ENCODE measurements at regions not wholly inside any gene's neighbourhood (a gene's known extent, or its start where the extent isn't known, plus 50 kb on each side); places are given as distances from the start of the nearest gene placed in this dataset.

GRCh38 chr3:107184375-107184774 is 192.9 kb upstream of the CCDC54 start:
- Histone ChIP-seq H3K27ac (ENCODE audit: low read length) (no peak overlapping the region), H3K36me3 (replicated peaks; ENCODE audit: low read depth, low read length) (no peaks in the 10 kb centered on the region), H3K9me3 (ENCODE audit: insufficient read depth, low read length) (no peaks in the 10 kb centered on the region), H2AFZ (ENCODE audit: low read depth, low read length) (no peak overlapping the region), H3K4me3 (ENCODE audit: low read length) (no peak overlapping the region), H3K9ac (ENCODE audit: low read length) (no peak overlapping the region), H3K4me2 (ENCODE audit: low read length) (no peak overlapping the region), H3K4me1 (ENCODE audit: low read length) (peaks cover 7% of the 10 kb centered on the region), H4K20me1 (ENCODE audit: insufficient read depth, low read length) (no peaks in the 10 kb centered on the region), H3K79me2 (ENCODE audit: low read length) (no peaks in the 10 kb centered on the region), H3K27me3 (ENCODE audit: low read depth, low read length) (no peaks in the 10 kb centered on the region)
- no peak for TF ChIP-seq EZH2phosphoT487 (IDR thresholded peaks at IDR 0.05; ENCODE audit: low read depth)
- TF ChIP-seq, protein P1, sequence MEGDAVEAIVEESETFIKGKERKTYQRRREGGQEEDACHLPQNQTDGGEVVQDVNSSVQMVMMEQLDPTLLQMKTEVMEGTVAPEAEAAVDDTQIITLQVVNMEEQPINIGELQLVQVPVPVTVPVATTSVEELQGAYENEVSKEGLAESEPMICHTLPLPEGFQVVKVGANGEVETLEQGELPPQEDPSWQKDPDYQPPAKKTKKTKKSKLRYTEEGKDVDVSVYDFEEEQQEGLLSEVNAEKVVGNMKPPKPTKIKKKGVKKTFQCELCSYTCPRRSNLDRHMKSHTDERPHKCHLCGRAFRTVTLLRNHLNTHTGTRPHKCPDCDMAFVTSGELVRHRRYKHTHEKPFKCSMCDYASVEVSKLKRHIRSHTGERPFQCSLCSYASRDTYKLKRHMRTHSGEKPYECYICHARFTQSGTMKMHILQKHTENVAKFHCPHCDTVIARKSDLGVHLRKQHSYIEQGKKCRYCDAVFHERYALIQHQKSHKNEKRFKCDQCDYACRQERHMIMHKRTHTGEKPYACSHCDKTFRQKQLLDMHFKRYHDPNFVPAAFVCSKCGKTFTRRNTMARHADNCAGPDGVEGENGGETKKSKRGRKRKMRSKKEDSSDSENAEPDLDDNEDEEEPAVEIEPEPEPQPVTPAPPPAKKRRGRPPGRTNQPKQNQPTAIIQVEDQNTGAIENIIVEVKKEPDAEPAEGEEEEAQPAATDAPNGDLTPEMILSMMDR (IDR thresholded peaks at IDR 0.05; ENCODE audit: low read depth, low read length): no peak

DNA sequence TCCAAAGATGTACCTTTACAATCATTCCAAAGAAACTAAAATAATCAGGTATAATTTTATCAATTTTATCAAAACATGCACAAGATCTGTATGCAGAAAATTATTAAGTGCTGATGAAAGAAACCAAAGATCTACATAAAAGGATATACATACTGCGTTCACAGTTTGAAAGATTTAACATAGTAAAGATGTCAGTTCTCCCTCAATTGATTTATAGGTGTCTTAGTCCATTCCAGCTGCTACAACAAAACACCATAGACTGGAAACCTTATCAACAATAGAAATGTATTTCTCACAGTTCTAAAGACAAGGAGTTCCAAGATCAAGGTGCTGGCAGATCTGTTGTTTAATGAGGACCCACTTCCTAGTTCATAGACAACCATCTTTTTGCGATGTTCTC is 189.0 kb upstream of the CCDC54 start:
- TF ChIP-seq EZH2phosphoT487 (IDR thresholded peaks at IDR 0.05; ENCODE audit: low read depth): no peak
- TF ChIP-seq, protein P1 (IDR thresholded peaks at IDR 0.05; ENCODE audit: low read depth, low read length): no peak

GRCh38 chr3:107189158-107189791 is 188.0 kb upstream of the CCDC54 start:
- Histone ChIP-seq H3K4me2 (ENCODE audit: low read length) (no peak overlapping the region), H3K79me2 (ENCODE audit: low read length) (no peaks in the 10 kb centered on the region), H3K27me3 (ENCODE audit: low read depth, low read length) (no peaks in the 10 kb centered on the region), H3K9ac (ENCODE audit: low read length) (no peak overlapping the region), H2AFZ (ENCODE audit: low read depth, low read length) (no peak overlapping the region), H3K36me3 (replicated peaks; ENCODE audit: low read depth, low read length) (no peaks in the 10 kb centered on the region), H4K20me1 (ENCODE audit: insufficient read depth, low read length) (no peaks in the 10 kb centered on the region), H3K9me3 (ENCODE audit: insufficient read depth, low read length) (no peaks in the 10 kb centered on the region), H3K4me1 (ENCODE audit: low read length) (no peaks in the 10 kb centered on the region), H3K4me3 (ENCODE audit: low read length) (no peak overlapping the region), H3K27ac (ENCODE audit: low read length) (no peak overlapping the region)
- TF ChIP-seq EZH2phosphoT487 (IDR thresholded peaks at IDR 0.05; ENCODE audit: low read depth): no peak
- TF ChIP-seq, protein P1 (IDR thresholded peaks at IDR 0.05; ENCODE audit: low read depth, low read length): no peak

More for the DNA sequence above, 189.0 kb upstream of the CCDC54 start:
- H3K4me1 ChIP-seq (ENCODE audit: low read length): no peaks in the 10 kb centered on the region
- no peak overlapping the region for H3K4me3 ChIP-seq (ENCODE audit: low read length)
- no peaks in the 10 kb centered on the region for H3K36me3 ChIP-seq (replicated peaks; ENCODE audit: low read depth, low read length)
- H3K4me2 ChIP-seq (ENCODE audit: low read length): no peak overlapping the region
- H3K79me2 ChIP-seq (ENCODE audit: low read length): no peaks in the 10 kb centered on the region
- H3K9me3 ChIP-seq (ENCODE audit: insufficient read depth, low read length): no peaks in the 10 kb centered on the region
- no peak overlapping the region for H2AFZ ChIP-seq (ENCODE audit: low read depth, low read length)
- no peak overlapping the region for H3K27ac ChIP-seq (ENCODE audit: low read length)
- no peaks in the 10 kb centered on the region for H3K27me3 ChIP-seq (ENCODE audit: low read depth, low read length)
- no peak overlapping the region for H3K9ac ChIP-seq (ENCODE audit: low read length)
- no peaks in the 10 kb centered on the region for H4K20me1 ChIP-seq (ENCODE audit: insufficient read depth, low read length)

- Histone ChIP-seq H3K79me2 (ENCODE audit: low read length) (no peaks in the 10 kb centered on the region), H3K27ac (ENCODE audit: low read length) (no peak overlapping the region), H3K4me1 (ENCODE audit: low read length) (no peaks in the 10 kb centered on the region), H3K4me2 (ENCODE audit: low read length) (no peak overlapping the region), H2AFZ (ENCODE audit: low read depth, low read length) (no peak overlapping the region), H3K27me3 (ENCODE audit: low read depth, low read length) (no peaks in the 10 kb centered on the region), H3K9ac (ENCODE audit: low read length) (no peak overlapping the region), H3K4me3 (ENCODE audit: low read length) (no peak overlapping the region), H3K9me3 (ENCODE audit: insufficient read depth, low read length) (no peaks in the 10 kb centered on the region), H3K36me3 (replicated peaks; ENCODE audit: low read depth, low read length) (no peaks in the 10 kb centered on the region), H4K20me1 (ENCODE audit: insufficient read depth, low read length) (no peaks in the 10 kb centered on the region)
- TF ChIP-seq, protein P1 (IDR thresholded peaks at IDR 0.05; ENCODE audit: low read depth, low read length): no peak
Observed at GRCh38 chr3:107193116-107193515, 184.1 kb upstream of the CCDC54 start.
